ENCODE measurements at regions not wholly inside any gene's neighbourhood (a gene's known extent, or its start where the extent isn't known, plus 50 kb on each side); places are given as distances from the start of the nearest gene placed in this dataset.

DNA sequence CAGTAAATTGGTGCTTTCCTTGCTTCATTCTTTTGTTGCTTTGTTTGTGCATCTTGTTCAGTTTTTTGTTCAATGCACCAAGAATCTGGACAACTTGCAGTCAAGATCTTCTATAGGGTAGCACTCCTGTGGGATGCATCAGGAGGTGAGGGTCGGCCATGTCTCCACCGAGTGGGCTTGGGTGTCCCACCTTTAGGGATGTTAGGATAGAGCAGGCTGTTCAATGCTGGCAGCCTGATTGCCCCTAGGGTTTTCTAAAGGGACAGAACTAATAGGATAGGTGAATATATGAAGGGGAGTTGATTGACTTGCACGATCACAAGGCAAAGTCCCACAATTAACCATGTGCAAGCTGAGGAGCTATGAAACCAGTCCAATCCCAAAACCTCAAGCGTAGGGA lies 109.9 kb downstream of the GLRX3 start:
- TF ChIP-seq CTCF (IDR thresholded peaks at IDR 0.05) (no peak), POLR2A (IDR thresholded peaks at IDR 0.05) (no peak)
